GM21515 (cell line): ENCODE measurements at regions not wholly inside any gene's neighbourhood (a gene's known extent, or its start where the extent isn't known, plus 50 kb on each side); places are given as distances from the start of the nearest gene placed in this dataset.
"Not testable (repeated sequence)": the region's sequence is repeated elsewhere in the genome, so short reads cannot be mapped to it uniquely, and the experiment has no call there.

Experiments used
- ATAC-seq: cut with Tn5 transposase; IDR thresholded peaks from one replicate; pipeline ENCODE4 v1.9.1; 2021; ENCODE audit not compliant: unreplicated experiment

GRCh38 chr5:152607401-152608160 is 202.5 kb upstream of the NMUR2 start:
- ATAC-seq, result no peak

- ATAC-seq, result no peak
These were observed 203.4 kb upstream of the NMUR2 start for GRCh38 chr5:152608458-152608857.

GRCh38 chr5:152619756-152620155 is 214.7 kb upstream of the NMUR2 start:
- no peak for ATAC-seq

- ATAC-seq, result no peak
These were observed 217.5 kb upstream of the NMUR2 start for GRCh38 chr5:152622628-152623027.

- no peak for ATAC-seq
These were observed 218.9 kb upstream of the NMUR2 start for GRCh38 chr5:152623951-152624350.

- no peak for ATAC-seq
These were observed 220.6 kb upstream of the NMUR2 start for GRCh38 chr5:152625696-152626095.

GRCh38 chr5:152631221-152631620 is 226.1 kb upstream of the NMUR2 start:
- ATAC-seq, result no peak

GRCh38 chr5:152632360-152632759 is 227.3 kb upstream of the NMUR2 start:
- ATAC-seq, result no peak

GRCh38 chr5:152634586-152634985 is 229.5 kb upstream of the NMUR2 start:
- ATAC-seq, result no peak

GRCh38 chr5:152638996-152639552 is 234.0 kb upstream of the NMUR2 start:
- no peak for ATAC-seq

GRCh38 chr5:152641970-152642805 is 237.1 kb upstream of the NMUR2 start:
- no peak for ATAC-seq

- no peak for ATAC-seq
These were observed 237.8 kb upstream of the NMUR2 start for GRCh38 chr5:152642880-152643279.

- no peak for ATAC-seq
These were observed 239.1 kb upstream of the NMUR2 start for GRCh38 chr5:152644029-152644728.

- ATAC-seq, result no peak
These were observed 244.5 kb upstream of the NMUR2 start for GRCh38 chr5:152649609-152650008.

GRCh38 chr5:152650413-152650812 is 245.3 kb upstream of the NMUR2 start:
- ATAC-seq, result no peak

- ATAC-seq, result not testable (repeated sequence)
These were observed 254.4 kb upstream of the NMUR2 start for GRCh38 chr5:152659470-152659869.

GRCh38 chr5:152673601-152674000 is 268.5 kb upstream of the NMUR2 start:
- no peak for ATAC-seq

- no peak for ATAC-seq
These were observed 269.3 kb upstream of the NMUR2 start for GRCh38 chr5:152674403-152674802.

- no peak for ATAC-seq
These were observed 271.1 kb upstream of the NMUR2 start for GRCh38 chr5:152676196-152676595.

GRCh38 chr5:152683205-152683604 is 278.1 kb upstream of the NMUR2 start:
- no peak for ATAC-seq

GRCh38 chr5:152686931-152687330 is 281.9 kb upstream of the NMUR2 start:
- no peak for ATAC-seq
